CD4-positive, CD25-positive, alpha-beta regulatory T cell (primary cell): ENCODE measurements at regions not wholly inside any gene's neighbourhood (a gene's known extent, or its start where the extent isn't known, plus 50 kb on each side); places are given as distances from the start of the nearest gene placed in this dataset.

Source experiments
- ATAC-seq, 2 donors: fragments of 150-1000 bp; cut with Tn5 transposase; one replicate each; pipeline ENCODE4 v1.10.0; 2021; ENCODE audit warnings: low read depth in 2 of 2, moderate number of reproducible peaks in 2 of 2, moderate library complexity in 1 of 2
- DNase-seq, 3 donors: peaks; one replicate each; pipeline versions ENCODE4 v3.0.0 to v3.0.0-alpha.2; 2012 to 2022; ENCODE audit warnings: mixed read lengths in 1 of 3
- H3K27ac ChIP-seq: one replicate; pipeline ENCODE4 v1.7.0; 2013; ENCODE audit warnings: mild to moderate bottlenecking, low read length; ENCODE audit not compliant: insufficient read depth, poor library complexity, severe bottlenecking
- H3K27me3 ChIP-seq: one replicate; pipeline ENCODE4 v1.7.0; 2013; ENCODE audit warnings: low read length; ENCODE audit not compliant: control insufficient read depth, insufficient read depth
- H3K36me3 ChIP-seq: one replicate; pipeline ENCODE4 v1.7.0; 2013; ENCODE audit warnings: mild to moderate bottlenecking, low read length, moderate library complexity; ENCODE audit not compliant: control insufficient read depth, insufficient read depth
- H3K4me1 ChIP-seq: 2 replicates; pipeline ENCODE4 v1.7.0; 2013; ENCODE audit warnings: mild to moderate bottlenecking, low read length; ENCODE audit not compliant: insufficient read depth, control insufficient read depth, poor library complexity, severe bottlenecking
- H3K4me3 ChIP-seq: one replicate; pipeline ENCODE4 v1.7.0; 2013; ENCODE audit warnings: low read depth, mild to moderate bottlenecking, low read length, moderate library complexity
- H3K9me3 ChIP-seq, 2 experiments: 1 replicate in 1 of 2; 2 replicates in 1 of 2; pipeline ENCODE4 v1.7.0; 2013; ENCODE audit warnings: low read length in 2 of 2, mild to moderate bottlenecking in 1 of 2, moderate library complexity in 1 of 2; ENCODE audit not compliant: control insufficient read depth in 2 of 2
- H3K27ac Mint-ChIP-seq, 3 donors: one replicate each; pipeline ENCODE4 v1.8.0; 2020 to 2022; ENCODE audit warnings: mild to moderate bottlenecking in 3 of 3, mixed read lengths in 3 of 3, moderate library complexity in 2 of 3
- H3K27me3 Mint-ChIP-seq: one replicate; pipeline ENCODE4 v1.8.0; 2022; ENCODE audit warnings: mild to moderate bottlenecking, mixed read lengths
- H3K36me3 Mint-ChIP-seq: one replicate; pipeline ENCODE4 v1.8.0; 2020; ENCODE audit warnings: mixed read lengths
- H3K4me1 Mint-ChIP-seq, 4 donors: one replicate each; pipeline ENCODE4 v1.8.0; 2020 to 2022; ENCODE audit warnings: mixed read lengths in 4 of 4, mild to moderate bottlenecking in 1 of 4
- H3K4me3 Mint-ChIP-seq, 4 donors: one replicate each; pipeline ENCODE4 v1.8.0; 2020 to 2022; ENCODE audit warnings: mild to moderate bottlenecking in 4 of 4, mixed read lengths in 4 of 4, moderate library complexity in 3 of 4
- H3K9me3 Mint-ChIP-seq, 7 donors: one replicate each; pipeline ENCODE4 v1.8.0; 2020 to 2022; ENCODE audit warnings: mixed read lengths in 7 of 7, mild to moderate bottlenecking in 3 of 7, moderate library complexity in 2 of 7

DNA sequence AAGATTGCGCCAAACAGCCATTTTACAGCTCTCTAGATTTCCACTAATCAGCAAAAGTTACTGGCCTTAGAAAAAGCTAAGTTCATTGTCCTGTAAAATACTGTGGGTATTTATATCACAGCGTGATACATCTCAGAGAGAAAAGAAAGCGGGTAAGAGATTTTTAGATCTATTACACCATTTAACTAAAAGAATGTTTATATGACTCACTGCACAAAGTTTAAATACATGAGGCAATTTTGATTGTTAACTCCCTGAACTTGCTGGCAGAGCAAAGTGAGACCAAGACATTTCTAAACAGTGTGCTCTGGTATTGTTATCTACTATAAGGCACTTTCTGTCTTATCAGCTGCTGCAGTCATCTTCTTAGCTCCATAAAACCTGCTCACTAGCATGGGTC, 314.3 kb downstream of the EPHA7 start:
- DNase-seq: no peak
- no peaks in the 10 kb centered on the region for H3K27me3 Mint-ChIP-seq
- no peak for ATAC-seq
- H3K36me3 ChIP-seq: no peaks in the 10 kb centered on the region
- peaks cover 0 to 2% of the 10 kb centered on the region in 2 experiments for H3K9me3 ChIP-seq
- H3K4me3 ChIP-seq: no peak overlapping the region
- peaks cover 3 to 29% (median 6%) of the 10 kb centered on the region in 7 donors for H3K9me3 Mint-ChIP-seq
- no peaks in the 10 kb centered on the region for H3K4me1 ChIP-seq
- H3K27ac ChIP-seq: no peak overlapping the region
- no peak overlapping the region for H3K27ac Mint-ChIP-seq
- no peaks in the 10 kb centered on the region for H3K27me3 ChIP-seq
- H3K36me3 Mint-ChIP-seq: no peaks in the 10 kb centered on the region
- H3K4me1 Mint-ChIP-seq: no peaks in the 10 kb centered on the region
- H3K4me3 Mint-ChIP-seq: no peak overlapping the region

DNA sequence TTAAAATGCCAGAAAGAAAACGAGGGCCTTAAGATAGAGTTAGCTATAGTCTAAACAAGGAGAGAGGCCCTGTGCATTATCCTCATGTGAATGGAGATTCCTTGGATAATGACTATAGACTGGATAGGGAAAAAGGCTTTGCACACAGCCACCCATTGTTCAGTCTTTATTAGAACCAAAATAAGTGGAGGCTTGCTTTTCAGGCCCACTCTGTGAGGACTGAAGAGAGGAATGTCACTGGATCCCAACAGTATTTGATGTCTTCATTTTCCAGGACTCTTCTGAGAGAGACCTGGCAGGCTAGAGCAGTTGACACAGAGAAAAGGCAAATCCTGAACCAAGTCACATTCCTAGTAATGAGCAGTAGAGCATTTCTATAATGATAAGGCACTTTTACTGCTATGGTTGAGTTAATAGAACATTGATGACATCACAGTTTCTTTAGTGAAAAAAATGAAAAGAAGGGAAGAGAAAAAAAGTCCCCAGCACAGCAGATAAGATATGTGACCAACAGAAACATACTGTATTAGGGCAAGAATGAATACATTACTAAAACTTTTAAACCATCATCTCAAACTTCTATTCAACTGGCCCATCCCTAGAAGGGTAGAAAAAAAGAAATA, 315.1 kb downstream of the EPHA7 start:
- H3K4me3 ChIP-seq: no peak overlapping the region
- DNase-seq (no peak), ATAC-seq (no peak)
- H3K36me3 ChIP-seq: no peaks in the 10 kb centered on the region
- no peaks in the 10 kb centered on the region for H3K4me1 Mint-ChIP-seq
- H3K27ac Mint-ChIP-seq: no peak overlapping the region
- H3K27me3 ChIP-seq: no peaks in the 10 kb centered on the region
- no peaks in the 10 kb centered on the region for H3K27me3 Mint-ChIP-seq
- peaks cover 0 to 2% of the 10 kb centered on the region in 2 experiments for H3K9me3 ChIP-seq
- no peaks in the 10 kb centered on the region for H3K4me1 ChIP-seq
- no peak overlapping the region for H3K27ac ChIP-seq
- H3K9me3 Mint-ChIP-seq: peaks cover 3 to 25% (median 5%) of the 10 kb centered on the region in 7 donors
- no peak overlapping the region for H3K4me3 Mint-ChIP-seq
- no peaks in the 10 kb centered on the region for H3K36me3 Mint-ChIP-seq

DNA sequence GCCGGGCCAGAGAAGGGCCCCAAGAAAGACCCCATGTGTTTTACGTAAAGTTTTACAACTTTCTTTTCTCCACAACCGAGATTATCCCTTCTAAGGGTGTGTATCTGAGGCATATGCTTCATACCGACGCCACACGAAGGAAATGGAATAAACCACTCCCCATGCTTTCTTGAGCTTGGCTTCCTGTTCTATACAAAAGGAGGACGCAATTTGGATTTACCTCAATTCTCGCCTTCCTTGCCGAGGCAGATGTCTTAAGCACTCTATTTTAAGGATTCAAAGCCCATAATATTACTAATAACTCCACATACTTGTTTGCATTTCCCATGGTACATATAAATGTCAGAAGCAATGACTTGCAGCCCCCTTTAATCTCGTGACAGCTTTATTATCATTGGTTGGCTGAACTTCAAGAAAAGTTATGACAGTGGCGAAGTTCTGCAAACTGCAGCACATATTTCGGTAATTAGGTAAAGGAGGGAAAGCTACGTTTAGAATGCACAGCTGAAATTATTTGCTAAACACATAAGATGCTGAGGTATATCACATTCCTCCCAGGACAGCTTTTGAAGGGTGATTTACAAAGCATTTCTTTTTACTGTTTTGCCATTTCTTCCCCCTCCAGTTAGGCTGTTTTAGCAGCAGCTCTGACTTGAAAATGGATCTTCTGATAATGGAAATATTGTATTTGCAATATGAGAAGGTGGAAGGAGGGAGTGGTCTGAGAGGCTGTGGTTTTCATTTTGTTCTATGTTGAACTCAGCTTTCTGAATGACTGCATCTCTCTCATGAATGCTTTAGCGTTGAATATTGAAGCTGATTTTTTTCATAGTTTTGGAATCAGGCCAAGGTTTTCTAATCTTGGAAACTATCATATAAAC, 330.5 kb downstream of the EPHA7 start:
- Mint-ChIP-seq H3K36me3 (no peaks in the 10 kb centered on the region), H3K27me3 (no peaks in the 10 kb centered on the region), H3K27ac (no peak overlapping the region), H3K9me3 (peaks cover 0 to 3% (median 1%) of the 10 kb centered on the region in 7 donors), H3K4me3 (no peak overlapping the region), H3K4me1 (no peaks in the 10 kb centered on the region)
- H3K4me1 ChIP-seq: no peaks in the 10 kb centered on the region
- no peaks in the 10 kb centered on the region for H3K9me3 ChIP-seq
- no peaks in the 10 kb centered on the region for H3K27me3 ChIP-seq
- no peak overlapping the region for H3K27ac ChIP-seq
- no peak overlapping the region for H3K4me3 ChIP-seq
- DNase-seq: no peak
- no peaks in the 10 kb centered on the region for H3K36me3 ChIP-seq
- no peak for ATAC-seq

DNA sequence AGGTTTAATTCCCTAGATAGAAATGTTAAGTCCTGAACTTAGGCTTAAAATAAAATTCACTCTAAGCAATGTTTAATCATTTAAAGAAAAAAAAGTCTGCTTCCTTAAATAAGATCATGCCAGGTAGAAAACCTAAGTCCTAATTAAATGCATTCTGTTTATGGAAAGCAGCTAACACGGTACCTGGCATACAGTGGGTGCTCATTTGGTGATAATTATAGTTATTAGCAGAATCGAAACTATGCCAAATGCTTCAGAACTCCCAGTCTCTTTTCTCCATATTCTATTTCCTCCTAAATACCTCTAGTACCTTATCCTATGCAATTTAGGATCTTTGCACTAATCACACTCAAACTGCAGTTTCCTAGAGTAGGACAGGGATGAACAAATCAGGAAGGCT, 331.8 kb downstream of the EPHA7 start:
- Histone ChIP-seq H3K36me3 (no peaks in the 10 kb centered on the region), H3K27me3 (no peaks in the 10 kb centered on the region), H3K27ac (no peak overlapping the region), H3K9me3 (no peaks in the 10 kb centered on the region), H3K4me3 (no peak overlapping the region), H3K4me1 (no peaks in the 10 kb centered on the region)
- H3K27me3 Mint-ChIP-seq: no peaks in the 10 kb centered on the region
- DNase-seq (no peak), ATAC-seq (no peak)
- H3K36me3 Mint-ChIP-seq: no peaks in the 10 kb centered on the region
- H3K4me1 Mint-ChIP-seq: no peaks in the 10 kb centered on the region
- H3K9me3 Mint-ChIP-seq: peaks cover 0 to 5% (median 2%) of the 10 kb centered on the region in 7 donors
- H3K27ac Mint-ChIP-seq: no peak overlapping the region
- H3K4me3 Mint-ChIP-seq: no peak overlapping the region

DNA sequence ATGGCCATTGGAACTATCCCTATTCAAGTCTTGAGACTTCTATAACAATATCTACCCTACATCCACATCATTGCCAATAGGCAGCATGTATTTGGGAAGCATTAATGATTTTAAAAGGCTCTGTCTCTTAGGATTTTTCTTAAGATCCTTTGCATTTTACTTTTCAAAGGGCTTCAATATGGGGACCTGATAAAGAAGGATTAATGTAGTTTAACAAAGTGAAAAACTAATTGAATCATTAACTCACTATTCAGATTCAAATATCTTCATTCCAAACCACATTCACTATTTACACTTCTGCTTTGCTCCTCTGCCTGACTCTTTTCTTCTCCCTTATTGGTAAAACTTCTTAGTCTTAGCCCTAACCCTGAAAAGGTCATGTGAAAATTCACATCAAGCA, 333.0 kb downstream of the EPHA7 start:
- Histone ChIP-seq H3K4me3 (no peak overlapping the region), H3K27ac (no peak overlapping the region), H3K4me1 (no peaks in the 10 kb centered on the region), H3K9me3 (no peaks in the 10 kb centered on the region), H3K27me3 (no peaks in the 10 kb centered on the region), H3K36me3 (no peaks in the 10 kb centered on the region)
- H3K36me3 Mint-ChIP-seq: no peaks in the 10 kb centered on the region
- ATAC-seq: no peak
- H3K4me3 Mint-ChIP-seq: no peak overlapping the region
- no peak for DNase-seq
- no peaks in the 10 kb centered on the region for H3K27me3 Mint-ChIP-seq
- no peak overlapping the region for H3K27ac Mint-ChIP-seq
- peaks cover 0 to 5% (median 2%) of the 10 kb centered on the region in 7 donors for H3K9me3 Mint-ChIP-seq
- H3K4me1 Mint-ChIP-seq: no peaks in the 10 kb centered on the region

DNA sequence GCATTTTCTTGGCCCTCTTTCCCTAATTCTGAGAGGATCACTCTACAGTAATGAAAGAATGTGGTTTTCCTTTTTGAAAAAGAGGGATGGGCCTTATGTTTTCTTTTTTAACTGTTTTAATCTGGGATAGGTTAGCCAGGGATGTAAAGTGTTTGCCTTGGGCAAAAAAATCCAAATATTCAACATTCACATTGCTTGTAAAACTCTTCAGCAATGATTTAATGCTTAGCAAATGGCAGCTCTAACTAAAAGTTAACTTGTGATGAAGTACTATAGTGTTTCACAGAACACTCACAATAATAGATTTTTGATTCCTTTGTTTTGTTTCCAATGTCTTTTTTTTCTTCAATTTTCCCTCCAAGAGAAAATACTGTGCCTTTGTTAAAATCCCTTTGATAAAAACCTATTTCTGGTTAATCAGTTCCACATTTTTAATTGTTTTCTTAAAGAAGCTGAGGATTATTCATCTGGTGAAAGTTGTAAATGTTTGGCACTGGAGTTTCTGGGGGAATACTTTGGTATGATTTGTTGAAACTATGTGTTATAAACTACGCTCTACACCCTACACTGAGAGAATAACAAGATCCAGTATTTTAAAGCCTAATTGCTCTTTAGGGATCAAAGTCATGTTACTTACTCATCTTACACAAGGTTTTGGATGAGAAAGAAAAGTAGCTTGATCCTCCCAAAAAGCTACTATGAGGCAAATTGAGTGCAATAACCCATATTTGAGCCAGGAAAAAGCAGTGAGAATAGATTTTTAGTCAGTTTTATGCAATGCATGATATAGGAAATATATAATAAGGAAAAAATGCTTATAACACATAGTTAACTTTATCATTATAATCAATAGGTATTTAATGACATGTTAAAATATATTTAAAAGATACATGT, 335.8 kb downstream of the EPHA7 start:
- H3K4me3 Mint-ChIP-seq: no peak overlapping the region
- Histone ChIP-seq H3K4me3 (no peak overlapping the region), H3K27me3 (no peaks in the 10 kb centered on the region), H3K9me3 (peaks cover 0 to 3% of the 10 kb centered on the region in 2 experiments), H3K27ac (no peak overlapping the region), H3K4me1 (no peaks in the 10 kb centered on the region), H3K36me3 (no peaks in the 10 kb centered on the region)
- no peaks in the 10 kb centered on the region for H3K4me1 Mint-ChIP-seq
- peaks cover 0 to 6% (median 2%) of the 10 kb centered on the region in 7 donors for H3K9me3 Mint-ChIP-seq
- no peaks in the 10 kb centered on the region for H3K27me3 Mint-ChIP-seq
- no peak overlapping the region for H3K27ac Mint-ChIP-seq
- DNase-seq (no peak), ATAC-seq (no peak)
- H3K36me3 Mint-ChIP-seq: no peaks in the 10 kb centered on the region

DNA sequence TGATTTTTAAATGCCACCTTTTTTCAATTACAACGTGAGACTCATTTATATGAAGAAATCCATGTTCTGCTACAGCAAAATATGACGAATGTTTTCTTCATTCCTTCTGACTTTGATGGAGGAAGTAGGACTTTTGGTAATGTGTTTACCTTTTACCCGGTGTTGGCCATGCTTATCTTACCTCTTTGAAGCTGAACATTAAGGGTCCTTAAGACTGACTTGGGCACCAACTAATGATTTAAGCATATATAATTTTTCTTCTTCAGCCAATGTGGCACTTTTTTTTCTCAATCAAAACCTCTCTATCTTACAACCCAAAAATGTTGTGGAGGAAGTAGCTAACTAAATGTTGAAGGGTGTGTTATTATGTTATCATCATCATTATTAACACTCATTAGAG, 337.5 kb downstream of the EPHA7 start:
- Histone ChIP-seq H3K9me3 (peaks cover 0 to 3% of the 10 kb centered on the region in 2 experiments), H3K27ac (no peak overlapping the region), H3K4me3 (no peak overlapping the region), H3K4me1 (no peaks in the 10 kb centered on the region), H3K27me3 (no peaks in the 10 kb centered on the region), H3K36me3 (no peaks in the 10 kb centered on the region)
- DNase-seq (no peak), ATAC-seq (no peak)
- H3K4me3 Mint-ChIP-seq: no peak overlapping the region
- H3K27me3 Mint-ChIP-seq: no peaks in the 10 kb centered on the region
- H3K4me1 Mint-ChIP-seq: no peaks in the 10 kb centered on the region
- peaks cover 0 to 6% (median 2%) of the 10 kb centered on the region in 7 donors for H3K9me3 Mint-ChIP-seq
- no peaks in the 10 kb centered on the region for H3K36me3 Mint-ChIP-seq
- H3K27ac Mint-ChIP-seq: no peak overlapping the region
